HG03432 (cell line): ENCODE measurements at regions not wholly inside any gene's neighbourhood (a gene's known extent, or its start where the extent isn't known, plus 50 kb on each side); places are given as distances from the start of the nearest gene placed in this dataset.

Source experiments
- ATAC-seq: cut with Tn5 transposase; IDR thresholded peaks from one replicate; pipeline ENCODE4 v1.9.1; 2021; ENCODE audit warnings: mild to moderate bottlenecking, moderate library complexity; ENCODE audit not compliant: unreplicated experiment

- no peak for ATAC-seq
Measured at GRCh38 chr5:67360047-67360446, 163.4 kb upstream of the CD180 start.

GRCh38 chr5:67358186-67358585 is 161.6 kb upstream of the CD180 start:
- no peak for ATAC-seq

GRCh38 chr5:67355120-67355713 is 158.6 kb upstream of the CD180 start:
- no peak for ATAC-seq

GRCh38 chr5:67353500-67354450 is 157.2 kb upstream of the CD180 start:
- ATAC-seq: no peak

- ATAC-seq: no peak
Measured at GRCh38 chr5:67350618-67351201, 154.1 kb upstream of the CD180 start.

- ATAC-seq: no peak
Measured at GRCh38 chr5:67350185-67350584, 153.6 kb upstream of the CD180 start.

GRCh38 chr5:67347821-67348220 is 151.2 kb upstream of the CD180 start:
- ATAC-seq: no peak

GRCh38 chr5:67346611-67347010 is 150.0 kb upstream of the CD180 start:
- ATAC-seq: no peak

GRCh38 chr5:67344870-67345269 is 148.3 kb upstream of the CD180 start:
- ATAC-seq: no peak

GRCh38 chr5:67343835-67344234 is 147.2 kb upstream of the CD180 start:
- ATAC-seq: no peak

GRCh38 chr5:67341478-67341877 is 144.9 kb upstream of the CD180 start:
- no peak for ATAC-seq

- ATAC-seq: no peak
Measured at GRCh38 chr5:67339219-67339767, 142.7 kb upstream of the CD180 start.

- ATAC-seq: no peak
Measured at GRCh38 chr5:67338421-67338820, 141.8 kb upstream of the CD180 start.

GRCh38 chr5:67337751-67338150 is 141.2 kb upstream of the CD180 start:
- ATAC-seq: no peak

- no peak for ATAC-seq
Measured at GRCh38 chr5:67335426-67335825, 138.8 kb upstream of the CD180 start.

GRCh38 chr5:67334373-67334772 is 137.8 kb upstream of the CD180 start:
- ATAC-seq: no peak

GRCh38 chr5:67333171-67333570 is 136.6 kb upstream of the CD180 start:
- ATAC-seq: no peak

- no peak for ATAC-seq
Measured at GRCh38 chr5:67331296-67331925, 134.8 kb upstream of the CD180 start.

- ATAC-seq: no peak
Measured at GRCh38 chr5:67319935-67320725, 123.5 kb upstream of the CD180 start.

- ATAC-seq: no peak
Measured at GRCh38 chr5:67318746-67319145, 122.1 kb upstream of the CD180 start.
